Lung (tissue), 11 donors: ENCODE measurements at regions not wholly inside any gene's neighbourhood (a gene's known extent, or its start where the extent isn't known, plus 50 kb on each side); places are given as distances from the start of the nearest gene placed in this dataset.

Experiments
- ATAC-seq: fragments of 200-7000 bp; cut with Tn5 transposase; one replicate; pipeline ENCODE4 v1.9.1; 2020; ENCODE audit warnings: moderate number of reproducible peaks; ENCODE audit not compliant: insufficient read depth, low FRiP score
- DNase-seq, 3 donors: peaks; one replicate each; pipeline ENCODE4 v3.0.0-alpha.2; 2013 to 2017
- H3K27ac ChIP-seq, 2 donors: one replicate each; pipeline ENCODE4 v1.5.1; 2013; ENCODE audit warnings: mild to moderate bottlenecking in 2 of 2, moderate library complexity in 2 of 2, control low read depth in 1 of 2, inconsistent platforms in 1 of 2, low read depth in 1 of 2, low read length in 1 of 2
- H3K27me3 ChIP-seq, 3 donors: one replicate each; pipeline ENCODE4 v1.5.1; 2013; ENCODE audit warnings: low read length in 2 of 3; ENCODE audit not compliant: control insufficient read depth in 3 of 3, insufficient read depth in 3 of 3
- H3K36me3 ChIP-seq, 4 donors: one replicate each; pipeline ENCODE4 v1.5.1; 2013; ENCODE audit warnings: low read length in 4 of 4, mild to moderate bottlenecking in 1 of 4, moderate library complexity in 1 of 4; ENCODE audit not compliant: control insufficient read depth in 4 of 4, insufficient read depth in 4 of 4
- H3K4me1 ChIP-seq, 5 donors: one replicate each; pipeline ENCODE4 v1.5.1; 2013; ENCODE audit warnings: low read length in 5 of 5, mild to moderate bottlenecking in 2 of 5, moderate library complexity in 1 of 5; ENCODE audit not compliant: control insufficient read depth in 5 of 5, insufficient read depth in 5 of 5
- H3K4me3 ChIP-seq: one replicate; pipeline ENCODE4 v1.5.1; 2013; ENCODE audit warnings: mild to moderate bottlenecking, control low read depth, moderate library complexity
- H3K9ac ChIP-seq, 2 donors: one replicate each; pipeline ENCODE4 v1.5.1; 2013; ENCODE audit warnings: low read length in 2 of 2, control low read depth in 1 of 2; ENCODE audit not compliant: insufficient read depth in 1 of 2
- H3K9me3 ChIP-seq, 4 donors: one replicate each; pipeline ENCODE4 v1.5.1; 2013; ENCODE audit warnings: low read length in 3 of 4, mild to moderate bottlenecking in 1 of 4, moderate library complexity in 1 of 4; ENCODE audit not compliant: control insufficient read depth in 4 of 4, insufficient read depth in 3 of 4
- CTCF ChIP-seq: IDR thresholded peaks from 2 replicates; pipeline ENCODE4 v1.5.1; 2012; ENCODE audit warnings: mild to moderate bottlenecking; ENCODE audit errors: control extremely low read depth, extremely low read depth
- whole genome bisulfite sequencing, 2 donors: extraction: QIAGEN DNeasy Blood & Tissue Kit; methylation state at CpG; one replicate each; pipeline ENCODE4 v1.1.7; 2013; 5-methylcytosine and 5-hydroxymethylcytosine counted together
- donor health status: control.
- donor health status: control.
- donor health status: Bipolar disorder and iron deficiency.
- donor health status: healthy.
- donor health status: DM: yes; HTN: yes; CAD: no.

GRCh38 chr3:144364737-144365136 is 393.1 kb downstream of the DIPK2A start:
- DNase-seq (no peak), ATAC-seq (no peak)
- Histone ChIP-seq H3K9me3 (peaks cover 0 to 14% (median 0%) of the 10 kb centered on the region in 4 donors), H3K4me1 (peaks cover 0 to 2% (median 0%) of the 10 kb centered on the region in 5 donors), H3K27me3 (no peaks in the 10 kb centered on the region), H3K36me3 (no peaks in the 10 kb centered on the region), H3K9ac (no peak overlapping the region), H3K4me3 (no peak overlapping the region), H3K27ac (no peak overlapping the region)
- TF ChIP-seq CTCF: no peak
- WGBS, 2 donors: 89 to 92% methylated on average over 2 of the region's 2 CpGs

GRCh38 chr3:144369129-144369879 is 397.7 kb downstream of the DIPK2A start:
- no peak for TF ChIP-seq CTCF
- Histone ChIP-seq H3K36me3 (no peaks in the 10 kb centered on the region), H3K4me3 (no peak overlapping the region), H3K9me3 (peaks cover 0 to 14% (median 0%) of the 10 kb centered on the region in 4 donors), H3K27ac (no peak overlapping the region), H3K9ac (no peak overlapping the region), H3K27me3 (no peaks in the 10 kb centered on the region), H3K4me1 (no peaks in the 10 kb centered on the region)
- 64 to 94% methylated on average over 2 of the region's 2 CpGs for WGBS, 2 donors
- DNase-seq (peak in 2 of 3 donors; percentile 15 to 22), ATAC-seq (no peak)

- H3K36me3 ChIP-seq: no peaks in the 10 kb centered on the region
- no peak overlapping the region for H3K9ac ChIP-seq
- H3K4me1 ChIP-seq: no peaks in the 10 kb centered on the region
- H3K9me3 ChIP-seq: no peaks in the 10 kb centered on the region
- no peak overlapping the region for H3K4me3 ChIP-seq
- TF ChIP-seq CTCF: no peak
- H3K27ac ChIP-seq: no peak overlapping the region
- ATAC-seq: no peak
- peak in 1 of 3 donors; percentile 31 for DNase-seq
- 74 to 90% methylated on average over 1 of the region's 1 CpG for WGBS, 2 donors
- no peaks in the 10 kb centered on the region for H3K27me3 ChIP-seq
These were observed 403.5 kb downstream of the DIPK2A start for GRCh38 chr3:144375088-144375487.
